HG03135 (cell line): ENCODE measurements at regions not wholly inside any gene's neighbourhood (a gene's known extent, or its start where the extent isn't known, plus 50 kb on each side); places are given as distances from the start of the nearest gene placed in this dataset.
"Not testable (repeated sequence)": the region's sequence is repeated elsewhere in the genome, so short reads cannot be mapped to it uniquely, and the experiment has no call there.

Experiments used
- ATAC-seq: cut with Tn5 transposase; IDR thresholded peaks from one replicate; pipeline ENCODE4 v1.9.1; 2021; ENCODE audit warnings: mild to moderate bottlenecking, moderate library complexity; ENCODE audit not compliant: unreplicated experiment

GRCh38 chr7:120030876-120031275 lies 242.1 kb upstream of the KCND2 start:
- no peak for ATAC-seq

DNA sequence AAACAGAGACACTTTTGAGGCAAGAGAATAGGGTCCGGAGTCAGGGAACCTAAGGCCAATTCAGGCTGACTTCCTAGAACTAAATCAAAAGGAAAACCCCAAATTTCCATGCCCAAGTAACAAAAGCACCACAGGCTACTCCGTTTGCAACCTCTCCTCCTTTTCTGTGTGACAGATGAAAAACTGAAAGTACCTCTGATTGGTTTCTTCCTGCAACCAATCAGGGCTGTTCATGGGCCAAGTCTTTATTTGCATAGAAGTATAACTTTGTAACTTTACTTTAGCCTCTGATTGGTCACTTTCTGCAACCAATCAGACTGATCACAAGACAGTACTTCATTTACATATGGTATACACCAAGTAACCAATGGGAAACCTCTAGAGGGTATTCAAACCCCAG lies 239.9 kb upstream of the KCND2 start:
- no peak for ATAC-seq

DNA sequence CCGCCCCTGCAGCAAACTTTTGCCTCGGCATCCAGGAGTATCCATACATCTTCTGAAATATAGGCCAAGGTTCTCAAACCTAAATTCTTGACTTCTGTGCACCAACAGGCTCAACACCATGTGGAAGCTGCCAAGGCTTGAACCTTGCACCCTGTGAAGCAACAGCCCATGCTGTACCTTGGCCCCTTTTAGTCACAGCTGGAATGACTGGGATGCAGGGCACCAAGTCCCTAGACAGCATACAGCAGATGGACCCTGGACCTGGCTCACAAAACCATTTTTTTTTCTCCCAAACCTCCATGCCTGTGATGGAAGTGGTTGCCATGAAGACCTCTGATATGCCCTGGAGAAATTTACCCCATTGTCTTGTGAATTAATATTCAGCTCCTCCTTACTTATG lies 233.8 kb upstream of the KCND2 start:
- no peak for ATAC-seq

DNA sequence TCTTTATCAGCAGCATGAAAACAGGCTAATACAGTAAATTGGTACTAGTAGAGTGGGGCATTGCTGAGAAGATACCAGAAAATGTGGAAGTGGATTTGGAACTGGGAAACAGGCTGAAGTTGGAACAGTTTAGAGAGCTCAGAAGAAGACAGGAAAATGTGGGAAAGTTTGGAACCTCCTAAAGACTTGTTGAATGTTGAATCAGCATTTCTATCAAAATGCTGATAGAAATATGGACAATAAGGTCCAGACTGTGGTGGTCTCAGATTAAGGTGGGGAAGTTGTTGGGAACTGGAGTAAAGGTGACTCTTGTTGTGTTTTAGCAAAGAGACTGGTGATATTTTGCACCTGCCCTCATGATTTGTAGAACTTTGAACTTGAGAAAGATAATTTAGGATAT lies 231.2 kb upstream of the KCND2 start:
- ATAC-seq: no peak

DNA sequence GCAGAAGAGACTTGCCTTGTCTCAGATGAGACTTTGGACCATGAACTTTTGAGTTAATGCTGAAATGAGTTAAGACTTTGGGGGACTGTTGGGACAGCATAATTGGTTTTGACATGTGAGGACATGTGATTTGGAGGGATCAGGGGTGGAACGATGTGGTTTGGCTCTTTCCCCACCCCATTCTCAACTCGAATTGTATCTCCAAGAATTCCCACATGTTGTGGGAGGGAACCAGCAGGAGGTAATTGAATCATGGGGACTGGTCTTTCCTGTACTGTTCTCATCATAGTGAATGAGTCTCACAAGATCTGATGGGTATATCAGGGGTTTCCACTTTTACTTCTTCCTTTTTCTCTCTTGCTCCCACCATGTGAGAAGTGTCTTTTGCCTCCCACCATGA lies 229.7 kb upstream of the KCND2 start:
- no peak for ATAC-seq

- no peak for ATAC-seq
These were observed 220.0 kb upstream of the KCND2 start for GRCh38 chr7:120052884-120053382.

GRCh38 chr7:120053390-120053961 lies 219.5 kb upstream of the KCND2 start:
- ATAC-seq: no peak

- ATAC-seq: no peak
These were observed 218.4 kb upstream of the KCND2 start for GRCh38 chr7:120054376-120055100.

- ATAC-seq: no peak
These were observed 217.7 kb upstream of the KCND2 start for GRCh38 chr7:120055300-120055699.

GRCh38 chr7:120056227-120056626 lies 216.7 kb upstream of the KCND2 start:
- ATAC-seq: no peak

GRCh38 chr7:120059641-120060040 lies 213.3 kb upstream of the KCND2 start:
- ATAC-seq: no peak

DNA sequence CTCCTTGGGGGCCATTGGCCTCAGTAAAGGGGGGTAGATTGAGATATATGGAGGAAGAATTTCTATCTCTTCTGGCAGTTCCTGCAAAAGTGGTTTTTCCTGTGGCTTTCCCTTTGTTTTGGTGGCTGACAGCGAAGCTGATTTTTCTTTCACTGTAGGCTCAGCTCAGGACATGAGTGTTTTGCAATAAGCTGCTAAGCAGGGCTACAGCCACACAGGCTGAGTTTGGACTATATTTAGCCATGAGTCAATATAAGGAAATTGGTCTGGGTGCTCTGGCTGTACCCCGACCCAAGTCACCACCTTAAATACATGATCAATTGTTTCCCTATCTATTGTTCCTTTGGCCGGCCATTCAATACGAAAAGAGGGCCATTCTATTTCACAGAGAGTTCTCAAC lies 212.7 kb upstream of the KCND2 start:
- ATAC-seq: no peak

DNA sequence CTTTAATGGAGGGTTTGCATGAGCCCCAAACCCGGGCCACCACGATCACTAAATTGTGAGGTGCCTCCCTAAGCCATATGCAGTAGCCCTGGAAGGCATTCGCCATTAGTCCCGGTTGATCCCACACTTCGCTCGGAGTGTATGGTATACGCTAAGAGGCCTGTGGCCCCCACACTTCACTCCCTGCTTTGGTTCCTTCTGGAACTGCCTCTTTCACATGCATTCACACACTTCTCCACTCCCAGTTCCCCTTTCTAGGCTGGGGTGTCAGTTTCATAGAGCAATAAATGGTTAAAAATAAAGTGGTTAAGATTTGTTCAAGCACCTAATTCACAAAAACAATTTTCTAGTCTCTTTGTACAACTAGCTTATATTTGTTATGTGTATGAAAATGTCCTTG lies 212.1 kb upstream of the KCND2 start:
- no peak for ATAC-seq

GRCh38 chr7:120064565-120064964 lies 208.4 kb upstream of the KCND2 start:
- peak; percentile 82 for ATAC-seq

DNA sequence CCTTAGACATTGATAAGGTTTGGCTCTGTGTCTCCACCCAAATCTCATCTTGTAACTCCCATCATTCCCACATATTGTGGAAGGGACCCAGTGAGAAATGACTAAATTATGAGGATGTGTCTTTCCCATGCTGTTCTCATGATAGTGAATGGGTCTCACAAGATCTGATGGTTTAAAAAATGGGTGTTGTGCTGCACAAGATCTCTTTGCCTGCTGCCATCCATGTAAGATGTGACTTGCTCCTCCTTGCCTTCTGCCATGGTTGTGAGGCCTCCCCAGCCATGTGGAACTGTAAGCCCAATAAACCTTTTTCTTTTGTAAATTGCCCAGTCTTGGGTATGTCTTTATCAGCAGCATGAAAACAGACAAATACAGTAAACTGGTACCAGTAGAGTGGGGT lies 206.1 kb upstream of the KCND2 start:
- not testable (repeated sequence) for ATAC-seq

DNA sequence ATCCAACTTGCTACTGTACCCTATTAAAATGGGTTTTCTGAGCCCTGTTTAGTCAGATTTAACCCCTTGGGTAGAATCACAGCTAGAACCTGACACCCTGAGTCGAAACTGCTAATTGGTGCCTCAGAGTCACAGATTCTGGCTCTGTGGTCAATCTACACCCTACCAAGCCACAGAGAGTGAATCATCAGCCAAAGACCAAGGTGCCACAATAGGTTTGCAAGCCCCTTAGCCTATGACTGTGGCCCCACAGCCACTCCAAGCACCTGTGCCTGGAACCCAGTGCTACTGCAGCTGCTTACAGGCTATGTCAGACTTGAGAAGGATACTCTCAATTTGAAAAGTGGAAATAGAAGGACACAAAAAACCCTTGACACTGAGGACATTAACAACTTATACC lies 202.8 kb upstream of the KCND2 start:
- ATAC-seq: no peak

DNA sequence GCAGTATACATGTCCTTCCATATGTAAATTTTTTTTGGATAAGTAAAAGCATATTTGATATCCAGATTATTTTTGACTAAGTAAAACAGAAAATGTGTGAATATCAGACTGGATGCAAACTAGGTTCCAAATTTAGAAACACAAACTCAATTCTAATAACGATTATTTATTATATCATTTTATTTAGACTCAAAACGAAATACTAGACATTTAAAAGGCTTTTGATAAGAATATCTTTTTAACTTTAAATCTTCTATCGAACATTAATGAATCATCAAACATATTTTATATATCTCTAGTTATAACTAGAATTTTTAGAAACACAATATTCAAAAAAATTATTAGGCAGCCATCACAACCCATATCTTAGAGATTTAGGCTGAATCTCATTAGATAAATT lies 195.2 kb upstream of the KCND2 start:
- ATAC-seq: no peak

GRCh38 chr7:120079022-120079421 lies 194.0 kb upstream of the KCND2 start:
- no peak for ATAC-seq

DNA sequence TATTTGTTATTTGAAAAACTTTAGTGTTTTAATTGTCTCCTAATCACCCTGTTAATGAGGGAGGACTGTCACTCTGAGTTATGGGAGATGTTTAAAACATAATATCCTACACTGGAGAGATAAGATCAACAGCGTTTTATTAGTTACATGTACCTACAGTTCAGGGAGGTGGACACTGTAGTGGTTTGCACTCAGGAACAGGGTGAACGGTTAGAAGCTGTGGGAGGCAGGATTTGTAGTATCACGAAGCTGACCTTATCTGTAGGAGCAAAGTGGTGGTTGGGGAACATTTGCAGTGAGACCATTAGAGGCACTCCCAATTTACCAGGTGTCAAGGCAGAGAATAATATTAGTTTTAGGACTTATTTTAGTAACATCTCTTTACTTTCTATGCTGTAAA lies 193.3 kb upstream of the KCND2 start:
- no peak for ATAC-seq

DNA sequence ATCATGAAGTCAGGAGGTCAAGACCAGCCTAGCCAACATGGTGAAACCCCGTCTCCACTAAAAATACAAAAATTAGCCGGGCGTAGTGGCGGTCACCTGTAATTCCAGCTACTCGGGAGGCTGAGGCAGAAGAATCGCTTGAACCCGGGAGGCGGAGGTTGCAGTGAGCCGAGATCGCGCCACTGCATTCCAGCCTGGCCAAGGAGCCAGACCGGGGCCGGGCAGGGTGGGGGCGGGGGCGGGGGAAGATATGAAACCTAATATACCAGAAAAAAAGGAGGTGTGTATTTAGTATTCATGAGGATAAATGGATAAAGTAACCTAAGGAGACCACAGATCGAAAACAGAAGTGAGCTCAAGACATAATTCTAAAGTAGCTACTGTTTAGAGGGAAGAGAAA lies 186.5 kb upstream of the KCND2 start:
- not testable (repeated sequence) for ATAC-seq

- no peak for ATAC-seq
These were observed 183.0 kb upstream of the KCND2 start for GRCh38 chr7:120089968-120090367.

GRCh38 chr7:120091807-120092206 lies 181.2 kb upstream of the KCND2 start:
- ATAC-seq: no peak

- ATAC-seq: no peak
These were observed 176.0 kb upstream of the KCND2 start for GRCh38 chr7:120097020-120097419.
